ENCODE measurements at regions not wholly inside any gene's neighbourhood (a gene's known extent, or its start where the extent isn't known, plus 50 kb on each side); places are given as distances from the start of the nearest gene placed in this dataset.

DNA sequence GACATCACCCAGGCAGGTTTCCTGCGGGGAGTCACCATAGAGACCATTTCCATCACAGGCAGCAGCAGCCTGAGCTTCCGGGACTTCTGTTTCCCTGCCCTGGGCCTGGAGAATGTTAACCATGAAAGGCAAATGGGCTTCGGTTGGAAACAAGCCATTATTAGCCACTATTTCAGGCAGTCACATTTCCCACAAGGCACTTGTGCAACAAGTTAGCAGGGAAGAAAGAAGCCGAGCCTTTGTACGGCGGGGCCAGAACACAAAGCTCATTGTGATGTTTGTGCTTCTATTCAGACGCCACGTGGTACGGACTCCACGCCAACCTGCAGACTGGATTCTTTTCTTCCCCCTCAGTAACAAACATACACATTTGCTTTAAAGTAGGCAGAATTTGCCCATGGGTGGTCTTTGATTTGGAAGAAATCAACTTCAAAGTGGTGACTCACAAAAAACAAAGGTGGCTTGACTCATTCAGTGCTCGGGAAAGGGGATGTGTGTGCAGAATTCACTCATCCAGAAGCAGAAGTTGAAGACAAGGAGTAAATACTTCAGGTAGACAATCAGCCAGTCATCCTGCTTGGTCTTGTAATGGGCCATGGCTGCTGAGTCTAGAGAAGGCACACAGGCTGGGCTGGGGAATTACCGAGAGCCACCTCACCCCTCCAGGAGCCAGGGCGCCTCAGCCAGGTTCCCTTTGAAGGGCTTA is 154.2 kb upstream of the PRMT8 start:
- TF ChIP-seq, protein P1, sequence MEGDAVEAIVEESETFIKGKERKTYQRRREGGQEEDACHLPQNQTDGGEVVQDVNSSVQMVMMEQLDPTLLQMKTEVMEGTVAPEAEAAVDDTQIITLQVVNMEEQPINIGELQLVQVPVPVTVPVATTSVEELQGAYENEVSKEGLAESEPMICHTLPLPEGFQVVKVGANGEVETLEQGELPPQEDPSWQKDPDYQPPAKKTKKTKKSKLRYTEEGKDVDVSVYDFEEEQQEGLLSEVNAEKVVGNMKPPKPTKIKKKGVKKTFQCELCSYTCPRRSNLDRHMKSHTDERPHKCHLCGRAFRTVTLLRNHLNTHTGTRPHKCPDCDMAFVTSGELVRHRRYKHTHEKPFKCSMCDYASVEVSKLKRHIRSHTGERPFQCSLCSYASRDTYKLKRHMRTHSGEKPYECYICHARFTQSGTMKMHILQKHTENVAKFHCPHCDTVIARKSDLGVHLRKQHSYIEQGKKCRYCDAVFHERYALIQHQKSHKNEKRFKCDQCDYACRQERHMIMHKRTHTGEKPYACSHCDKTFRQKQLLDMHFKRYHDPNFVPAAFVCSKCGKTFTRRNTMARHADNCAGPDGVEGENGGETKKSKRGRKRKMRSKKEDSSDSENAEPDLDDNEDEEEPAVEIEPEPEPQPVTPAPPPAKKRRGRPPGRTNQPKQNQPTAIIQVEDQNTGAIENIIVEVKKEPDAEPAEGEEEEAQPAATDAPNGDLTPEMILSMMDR (IDR thresholded peaks at IDR 0.05; ENCODE audit: control insufficient read depth, extremely low read depth, insufficient read depth): no peak
- no peak for DNase-seq (ENCODE audit: low read depth)
- no peak overlapping the region for H3K4me3 ChIP-seq (ENCODE audit: low read depth, low read length)

DNA sequence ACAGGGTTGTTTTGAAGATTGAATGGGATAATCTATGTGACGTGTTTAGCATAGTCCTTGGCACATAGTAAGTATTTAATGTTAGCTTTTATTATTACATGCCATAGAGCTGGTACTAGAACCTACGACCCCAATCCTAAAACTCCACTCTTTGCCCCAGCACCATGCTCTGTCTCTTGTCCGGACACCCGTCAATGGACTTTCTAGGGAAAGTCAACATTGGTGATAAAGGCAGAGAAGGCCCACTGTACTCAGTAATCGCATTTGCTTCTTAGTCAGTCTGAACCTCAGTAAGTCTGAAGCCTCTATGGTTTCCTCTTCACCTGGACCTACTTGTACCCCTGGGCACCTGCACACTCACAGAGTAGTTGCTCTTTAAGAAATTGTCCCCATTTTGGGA is 153.1 kb upstream of the PRMT8 start:
- no peak overlapping the region for H3K4me3 ChIP-seq (ENCODE audit: low read depth, low read length)
- no peak for DNase-seq (ENCODE audit: low read depth)
- TF ChIP-seq, protein P1 (IDR thresholded peaks at IDR 0.05; ENCODE audit: control insufficient read depth, extremely low read depth, insufficient read depth): no peak

DNA sequence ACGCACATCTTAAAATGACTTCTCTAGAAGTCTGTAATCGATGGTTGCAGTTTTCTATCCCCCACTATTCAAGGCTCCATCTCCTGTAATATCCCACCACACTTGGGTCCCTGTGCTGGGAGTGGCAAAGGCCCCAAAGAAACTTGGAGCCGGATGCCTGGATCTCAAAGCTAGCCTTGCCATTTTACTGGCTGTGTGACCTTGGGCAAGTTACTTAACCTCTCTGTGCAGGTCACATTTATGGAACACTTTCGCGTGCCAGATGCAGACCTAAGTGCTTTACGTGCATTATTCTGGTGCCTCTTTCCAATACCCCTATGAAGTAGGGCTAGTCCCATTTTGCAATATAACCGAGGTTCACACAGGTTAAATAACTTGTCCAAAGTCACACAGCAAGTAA is 151.8 kb upstream of the PRMT8 start:
- H3K4me3 ChIP-seq (ENCODE audit: low read depth, low read length): no peak overlapping the region
- TF ChIP-seq, protein P1 (IDR thresholded peaks at IDR 0.05; ENCODE audit: control insufficient read depth, extremely low read depth, insufficient read depth): no peak
- DNase-seq (ENCODE audit: low read depth): no peak

DNA sequence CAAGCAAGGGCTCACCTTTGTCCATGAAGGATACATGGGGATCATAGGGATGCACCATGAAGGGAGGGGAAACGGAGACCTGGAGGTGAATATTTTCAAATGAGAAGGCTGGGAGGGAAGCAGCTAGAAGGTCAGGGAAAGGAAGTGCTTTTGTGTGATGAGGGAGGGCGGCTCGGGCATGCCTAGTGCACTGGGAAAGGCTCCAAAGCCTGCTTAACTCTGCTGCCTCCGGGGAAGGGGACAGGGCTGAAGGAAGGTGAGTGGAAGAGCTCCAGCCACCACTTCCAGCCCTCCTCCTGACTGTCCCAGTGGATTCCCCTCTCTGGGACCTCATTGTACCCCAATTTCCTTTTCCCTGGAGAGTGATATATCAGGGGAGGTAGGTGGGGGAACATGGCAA is 149.4 kb upstream of the PRMT8 start:
- DNase-seq (ENCODE audit: low read depth): no peak
- H3K4me3 ChIP-seq (ENCODE audit: low read depth, low read length): no peak overlapping the region
- TF ChIP-seq, protein P1 (IDR thresholded peaks at IDR 0.05; ENCODE audit: control insufficient read depth, extremely low read depth, insufficient read depth): no peak

DNA sequence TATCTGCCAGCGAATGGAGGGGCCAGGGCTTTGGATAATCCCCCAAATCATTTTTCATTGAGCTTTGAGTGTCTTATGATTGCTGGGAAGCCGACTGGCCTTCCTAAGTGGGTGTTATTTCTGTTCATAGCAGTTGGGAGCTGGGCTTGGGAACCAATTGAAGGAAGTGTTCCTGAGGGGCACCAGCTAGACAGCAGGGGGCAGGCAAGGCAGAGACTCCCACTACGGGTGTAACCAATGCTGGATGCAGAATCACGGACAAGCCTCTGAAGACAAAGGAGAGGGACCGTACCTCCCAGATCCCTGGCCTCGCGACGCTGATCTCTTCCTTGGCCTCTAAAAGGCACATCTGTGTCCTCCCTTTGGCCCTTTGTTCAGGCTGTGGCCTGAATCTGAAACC is 149.0 kb upstream of the PRMT8 start:
- no peak for DNase-seq (ENCODE audit: low read depth)
- no peak overlapping the region for H3K4me3 ChIP-seq (ENCODE audit: low read depth, low read length)
- TF ChIP-seq, protein P1 (IDR thresholded peaks at IDR 0.05; ENCODE audit: control insufficient read depth, extremely low read depth, insufficient read depth): no peak

DNA sequence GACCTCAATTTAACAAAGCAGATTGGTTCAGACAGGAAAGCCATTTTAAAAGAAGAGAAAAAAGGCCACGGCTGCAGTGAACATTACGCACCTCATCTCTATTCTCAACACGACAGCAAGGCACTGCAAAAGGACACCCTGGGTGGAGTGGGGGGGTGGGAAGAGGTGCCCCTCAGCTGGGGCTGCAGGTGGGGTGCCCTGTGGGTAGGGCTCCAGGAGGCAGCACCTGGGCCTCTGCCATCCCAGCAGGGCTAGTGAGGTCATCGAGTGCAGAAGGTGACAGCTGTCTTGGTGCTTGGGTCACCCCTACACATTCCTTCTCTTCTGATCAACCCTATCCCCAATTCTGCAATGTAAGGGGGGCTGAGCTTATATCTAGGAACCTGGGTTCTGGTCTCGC is 142.9 kb upstream of the PRMT8 start:
- TF ChIP-seq, protein P1 (IDR thresholded peaks at IDR 0.05; ENCODE audit: control insufficient read depth, extremely low read depth, insufficient read depth): no peak
- no peak overlapping the region for H3K4me3 ChIP-seq (ENCODE audit: low read depth, low read length)
- DNase-seq (ENCODE audit: low read depth): no peak

DNA sequence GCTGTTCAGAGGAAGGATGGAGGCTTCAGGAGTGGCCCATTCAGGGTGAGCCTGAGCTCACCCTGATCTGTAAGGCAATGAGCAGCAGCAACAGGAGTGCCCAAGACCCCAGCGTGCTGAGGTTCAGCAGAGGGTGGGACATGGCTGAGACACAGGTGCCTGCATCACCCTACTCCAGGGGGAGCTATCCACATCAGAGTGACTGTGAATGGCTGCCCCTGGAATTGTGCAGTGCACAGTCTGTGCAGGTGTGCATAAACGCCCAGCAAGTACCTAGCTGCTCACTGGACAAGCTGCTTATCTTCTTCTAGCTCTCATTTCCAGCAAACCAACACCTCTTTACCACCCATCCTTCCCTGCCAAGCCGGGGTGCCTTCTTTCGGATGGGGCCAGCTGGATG is 140.6 kb upstream of the PRMT8 start:
- TF ChIP-seq, protein P1 (IDR thresholded peaks at IDR 0.05; ENCODE audit: control insufficient read depth, extremely low read depth, insufficient read depth): no peak
- no peak for DNase-seq (ENCODE audit: low read depth)
- H3K4me3 ChIP-seq (ENCODE audit: low read depth, low read length): no peak overlapping the region

All from LNCaP clone FGC (cell line).